GM23338 (cell line): ENCODE measurements at regions not wholly inside any gene's neighbourhood (a gene's known extent, or its start where the extent isn't known, plus 50 kb on each side); places are given as distances from the start of the nearest gene placed in this dataset.

ENCODE experiments used
- ATAC-seq: fragments of 200-7000 bp; cut with Tn5 transposase; 3 replicates; pipeline ENCODE4 v1.9.1; 2020
- DNase-seq: peaks from one replicate; pipeline ENCODE4 v3.0.0-alpha.2; 2015; ENCODE audit warnings: low spot score
- H2AFZ ChIP-seq: fragments of 200-600 bp; sonication (generic); 2 replicates; pipeline ENCODE4 v1.8.0; 2016; ENCODE audit warnings: antibody characterized with exemption, mild to moderate bottlenecking, moderate library complexity
- H3F3A ChIP-seq: fragments of 200-600 bp; sonication (generic); replicated peaks from 2 replicates; pipeline ENCODE4 v1.8.0; 2017; ENCODE audit warnings: antibody characterized with exemption, mixed run types, low read depth
- H3K27ac ChIP-seq: fragments of 200-600 bp; sonication (generic); 2 replicates; pipeline ENCODE4 v1.6.1; 2016; ENCODE audit warnings: low read depth
- H3K27me3 ChIP-seq: fragments of 200-600 bp; sonication (generic); 2 replicates; pipeline ENCODE4 v1.8.0; 2016; ENCODE audit warnings: mild to moderate bottlenecking, mixed run types, moderate library complexity; ENCODE audit not compliant: insufficient read depth
- H3K36me3 ChIP-seq: fragments of 200-600 bp; sonication (generic); 2 replicates; pipeline ENCODE4 v1.8.0; 2016; ENCODE audit warnings: mild to moderate bottlenecking; ENCODE audit not compliant: insufficient read depth
- H3K4me1 ChIP-seq: fragments of 200-600 bp; sonication (generic); 2 replicates; pipeline ENCODE4 v1.8.0; 2016; ENCODE audit warnings: mild to moderate bottlenecking, moderate library complexity; ENCODE audit not compliant: insufficient read depth
- H3K4me2 ChIP-seq: fragments of 200-600 bp; sonication (generic); 2 replicates; pipeline ENCODE4 v1.7.1; 2017; ENCODE audit warnings: mixed run types
- H3K4me3 ChIP-seq: fragments of 200-600 bp; sonication (generic); 2 replicates; pipeline ENCODE4 v1.6.1; 2016; ENCODE audit warnings: mixed run types
- H3K79me2 ChIP-seq: fragments of 200-600 bp; sonication (generic); replicated peaks from 2 replicates; pipeline ENCODE4 v1.8.0; 2017; ENCODE audit warnings: mild to moderate bottlenecking; ENCODE audit not compliant: insufficient read depth
- H3K9me2 ChIP-seq: fragments of 200-600 bp; sonication (generic); 2 replicates; pipeline ENCODE4 v1.8.0; 2017; ENCODE audit not compliant: insufficient read depth
- H4K20me1 ChIP-seq: fragments of 200-600 bp; sonication (generic); replicated peaks from 2 replicates; pipeline ENCODE4 v1.8.0; 2017; ENCODE audit warnings: mild to moderate bottlenecking; ENCODE audit not compliant: insufficient read depth
- H3K27ac Mint-ChIP-seq: 2 replicates; pipeline ENCODE4 v1.8.0; 2020; ENCODE audit warnings: inconsistent platforms, mild to moderate bottlenecking, moderate library complexity, mixed read lengths
- H3K27me3 Mint-ChIP-seq: 3 replicates; pipeline ENCODE4 v1.8.0; 2022; ENCODE audit warnings: low read depth, mild to moderate bottlenecking, moderate library complexity, mixed read lengths, inconsistent platforms; ENCODE audit not compliant: insufficient read depth, poor library complexity
- H3K36me3 Mint-ChIP-seq: 3 replicates; pipeline ENCODE4 v1.8.0; 2021; ENCODE audit warnings: low read depth, mild to moderate bottlenecking, inconsistent platforms, moderate library complexity, mixed read lengths
- H3K4me1 Mint-ChIP-seq: 3 replicates; pipeline ENCODE4 v1.8.0; 2020; ENCODE audit warnings: mild to moderate bottlenecking, inconsistent platforms, mixed read lengths
- H3K4me3 Mint-ChIP-seq: 3 replicates; pipeline ENCODE4 v1.8.0; 2021; ENCODE audit warnings: moderate library complexity, mild to moderate bottlenecking, inconsistent platforms, mixed read lengths
- H3K9me3 Mint-ChIP-seq: 3 replicates; pipeline ENCODE4 v1.8.0; 2020; ENCODE audit warnings: moderate library complexity, mild to moderate bottlenecking, inconsistent platforms, mixed read lengths
- CREB1 ChIP-seq: fragments of 250-450 bp; sonication (Bioruptor Pico); IDR thresholded peaks from 2 replicates; pipeline ENCODE4 v1.5.0; 2020; ENCODE audit warnings: low read depth, mild to moderate bottlenecking, moderate library complexity
- CTCF ChIP-seq, 2 experiments: fragments of 200-600 bp in 1 of 2; sonication (generic) in 1 of 2; conservative IDR thresholded peaks; 2 replicates each; pipeline versions ENCODE4 v1.5.1 to v1.6.1; 2016 to 2017; ENCODE audit warnings: antibody characterized with exemption in 2 of 2, low read depth in 2 of 2, mild to moderate bottlenecking in 2 of 2, moderate library complexity in 1 of 2
- EZH2 ChIP-seq: fragments of 200-600 bp; sonication (generic); IDR thresholded peaks from one replicate; pipeline ENCODE4 v1.8.0; 2017; ENCODE audit warnings: antibody characterized with exemption, mild to moderate bottlenecking, low read depth; ENCODE audit not compliant: unreplicated experiment
- EZH2phosphoT487 ChIP-seq: fragments of 200-600 bp; sonication (generic); IDR thresholded peaks from one replicate; pipeline ENCODE4 v1.8.1; 2018; ENCODE audit warnings: antibody characterized with exemption; ENCODE audit not compliant: unreplicated experiment
- JUNB ChIP-seq: IDR thresholded peaks from one replicate; pipeline ENCODE4 v1.6.1; 2016; ENCODE audit warnings: antibody characterized with exemption; ENCODE audit not compliant: unreplicated experiment
- NANOG ChIP-seq: IDR thresholded peaks from 2 replicates; pipeline ENCODE4 v1.6.1; 2016; ENCODE audit warnings: antibody characterized with exemption, borderline replicate concordance
- POLR2AphosphoS5 ChIP-seq: IDR thresholded peaks from 2 replicates; pipeline ENCODE4 v1.6.1; 2016; ENCODE audit warnings: antibody characterized with exemption, low read depth
- REST ChIP-seq: IDR thresholded peaks from one replicate; pipeline ENCODE4 v1.6.1; 2018; ENCODE audit warnings: antibody characterized with exemption; ENCODE audit not compliant: unreplicated experiment
- ZNF114 ChIP-seq: fragments of 250-450 bp; sonication (Bioruptor Pico); IDR thresholded peaks from 2 replicates; pipeline ENCODE4 v1.5.0; 2020; ENCODE audit warnings: mild to moderate bottlenecking, moderate library complexity
- TF ChIP-seq, protein P1 (sequence below): IDR thresholded peaks from 2 replicates; pipeline ENCODE4 v1.6.1; 2016; ENCODE audit warnings: antibody characterized with exemption
- TF ChIP-seq, protein P2 (sequence below): fragments of 250-450 bp; sonication (Bioruptor Pico); IDR thresholded peaks from 2 replicates; pipeline ENCODE4 v1.5.0; 2020; ENCODE audit warnings: mild to moderate bottlenecking, moderate library complexity

DNA sequence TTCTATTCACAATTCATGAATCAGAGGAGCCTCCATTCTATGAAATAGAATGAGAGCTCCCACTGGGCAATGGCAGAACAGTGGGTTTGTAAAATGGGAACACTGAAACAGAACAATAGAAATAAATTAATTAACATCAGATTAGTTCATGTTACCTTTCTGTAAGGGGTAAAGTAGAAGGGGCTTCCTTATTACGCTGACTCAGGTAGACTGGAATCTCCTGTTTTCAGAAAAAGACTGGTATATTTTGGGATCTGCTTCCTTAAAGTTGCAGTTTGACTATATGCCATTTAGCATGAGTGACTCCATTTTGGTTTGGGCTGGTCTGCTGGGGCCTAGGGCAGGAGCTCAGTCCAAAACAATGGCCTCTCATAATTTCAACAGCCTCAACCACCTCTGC lies 52.8 kb upstream of the ZFAND3 start:
- Histone ChIP-seq H4K20me1 (peaks cover 3% of the 10 kb centered on the region; the same call in 1 of the 2 replicates), H3K27ac (no peak overlapping the region), H3K9me2 (no peaks in the 10 kb centered on the region), H3K36me3 (no peaks in the 10 kb centered on the region), H3F3A (peaks cover 3% of the 10 kb centered on the region; the same call in 1 of the 2 replicates), H3K4me2 (no peak overlapping the region), H3K79me2 (no peaks in the 10 kb centered on the region), H3K27me3 (peaks cover 100% of the 10 kb centered on the region), H2AFZ (no peak overlapping the region), H3K4me3 (no peak overlapping the region), H3K4me1 (peaks cover 4% of the 10 kb centered on the region; the same call in 1 of the 2 replicates)
- Mint-ChIP-seq H3K36me3 (no peaks in the 10 kb centered on the region; the same call in 2 of the 3 replicates), H3K27ac (no peak overlapping the region), H3K9me3 (peaks cover 4% of the 10 kb centered on the region; the same call in 1 of the 3 replicates), H3K4me1 (peaks cover 2% of the 10 kb centered on the region; the same call in 1 of the 3 replicates), H3K27me3 (peaks cover 99% of the 10 kb centered on the region), H3K4me3 (no peak overlapping the region)
- no peak for ATAC-seq
- no peak for DNase-seq
- TF ChIP-seq ZNF114 (CRISPR knock-in tag) = no peak
- TF ChIP-seq, protein P1, sequence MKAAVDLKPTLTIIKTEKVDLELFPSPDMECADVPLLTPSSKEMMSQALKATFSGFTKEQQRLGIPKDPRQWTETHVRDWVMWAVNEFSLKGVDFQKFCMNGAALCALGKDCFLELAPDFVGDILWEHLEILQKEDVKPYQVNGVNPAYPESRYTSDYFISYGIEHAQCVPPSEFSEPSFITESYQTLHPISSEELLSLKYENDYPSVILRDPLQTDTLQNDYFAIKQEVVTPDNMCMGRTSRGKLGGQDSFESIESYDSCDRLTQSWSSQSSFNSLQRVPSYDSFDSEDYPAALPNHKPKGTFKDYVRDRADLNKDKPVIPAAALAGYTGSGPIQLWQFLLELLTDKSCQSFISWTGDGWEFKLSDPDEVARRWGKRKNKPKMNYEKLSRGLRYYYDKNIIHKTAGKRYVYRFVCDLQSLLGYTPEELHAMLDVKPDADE = no peak
- TF ChIP-seq NANOG = no peak
- no peak for TF ChIP-seq CTCF (conservative IDR thresholded peaks at IDR 0.05; ENCODE audit: low read depth in 2 of 2)
- no peak for TF ChIP-seq CREB1 (CRISPR knock-in tag)
- TF ChIP-seq, protein P2, sequence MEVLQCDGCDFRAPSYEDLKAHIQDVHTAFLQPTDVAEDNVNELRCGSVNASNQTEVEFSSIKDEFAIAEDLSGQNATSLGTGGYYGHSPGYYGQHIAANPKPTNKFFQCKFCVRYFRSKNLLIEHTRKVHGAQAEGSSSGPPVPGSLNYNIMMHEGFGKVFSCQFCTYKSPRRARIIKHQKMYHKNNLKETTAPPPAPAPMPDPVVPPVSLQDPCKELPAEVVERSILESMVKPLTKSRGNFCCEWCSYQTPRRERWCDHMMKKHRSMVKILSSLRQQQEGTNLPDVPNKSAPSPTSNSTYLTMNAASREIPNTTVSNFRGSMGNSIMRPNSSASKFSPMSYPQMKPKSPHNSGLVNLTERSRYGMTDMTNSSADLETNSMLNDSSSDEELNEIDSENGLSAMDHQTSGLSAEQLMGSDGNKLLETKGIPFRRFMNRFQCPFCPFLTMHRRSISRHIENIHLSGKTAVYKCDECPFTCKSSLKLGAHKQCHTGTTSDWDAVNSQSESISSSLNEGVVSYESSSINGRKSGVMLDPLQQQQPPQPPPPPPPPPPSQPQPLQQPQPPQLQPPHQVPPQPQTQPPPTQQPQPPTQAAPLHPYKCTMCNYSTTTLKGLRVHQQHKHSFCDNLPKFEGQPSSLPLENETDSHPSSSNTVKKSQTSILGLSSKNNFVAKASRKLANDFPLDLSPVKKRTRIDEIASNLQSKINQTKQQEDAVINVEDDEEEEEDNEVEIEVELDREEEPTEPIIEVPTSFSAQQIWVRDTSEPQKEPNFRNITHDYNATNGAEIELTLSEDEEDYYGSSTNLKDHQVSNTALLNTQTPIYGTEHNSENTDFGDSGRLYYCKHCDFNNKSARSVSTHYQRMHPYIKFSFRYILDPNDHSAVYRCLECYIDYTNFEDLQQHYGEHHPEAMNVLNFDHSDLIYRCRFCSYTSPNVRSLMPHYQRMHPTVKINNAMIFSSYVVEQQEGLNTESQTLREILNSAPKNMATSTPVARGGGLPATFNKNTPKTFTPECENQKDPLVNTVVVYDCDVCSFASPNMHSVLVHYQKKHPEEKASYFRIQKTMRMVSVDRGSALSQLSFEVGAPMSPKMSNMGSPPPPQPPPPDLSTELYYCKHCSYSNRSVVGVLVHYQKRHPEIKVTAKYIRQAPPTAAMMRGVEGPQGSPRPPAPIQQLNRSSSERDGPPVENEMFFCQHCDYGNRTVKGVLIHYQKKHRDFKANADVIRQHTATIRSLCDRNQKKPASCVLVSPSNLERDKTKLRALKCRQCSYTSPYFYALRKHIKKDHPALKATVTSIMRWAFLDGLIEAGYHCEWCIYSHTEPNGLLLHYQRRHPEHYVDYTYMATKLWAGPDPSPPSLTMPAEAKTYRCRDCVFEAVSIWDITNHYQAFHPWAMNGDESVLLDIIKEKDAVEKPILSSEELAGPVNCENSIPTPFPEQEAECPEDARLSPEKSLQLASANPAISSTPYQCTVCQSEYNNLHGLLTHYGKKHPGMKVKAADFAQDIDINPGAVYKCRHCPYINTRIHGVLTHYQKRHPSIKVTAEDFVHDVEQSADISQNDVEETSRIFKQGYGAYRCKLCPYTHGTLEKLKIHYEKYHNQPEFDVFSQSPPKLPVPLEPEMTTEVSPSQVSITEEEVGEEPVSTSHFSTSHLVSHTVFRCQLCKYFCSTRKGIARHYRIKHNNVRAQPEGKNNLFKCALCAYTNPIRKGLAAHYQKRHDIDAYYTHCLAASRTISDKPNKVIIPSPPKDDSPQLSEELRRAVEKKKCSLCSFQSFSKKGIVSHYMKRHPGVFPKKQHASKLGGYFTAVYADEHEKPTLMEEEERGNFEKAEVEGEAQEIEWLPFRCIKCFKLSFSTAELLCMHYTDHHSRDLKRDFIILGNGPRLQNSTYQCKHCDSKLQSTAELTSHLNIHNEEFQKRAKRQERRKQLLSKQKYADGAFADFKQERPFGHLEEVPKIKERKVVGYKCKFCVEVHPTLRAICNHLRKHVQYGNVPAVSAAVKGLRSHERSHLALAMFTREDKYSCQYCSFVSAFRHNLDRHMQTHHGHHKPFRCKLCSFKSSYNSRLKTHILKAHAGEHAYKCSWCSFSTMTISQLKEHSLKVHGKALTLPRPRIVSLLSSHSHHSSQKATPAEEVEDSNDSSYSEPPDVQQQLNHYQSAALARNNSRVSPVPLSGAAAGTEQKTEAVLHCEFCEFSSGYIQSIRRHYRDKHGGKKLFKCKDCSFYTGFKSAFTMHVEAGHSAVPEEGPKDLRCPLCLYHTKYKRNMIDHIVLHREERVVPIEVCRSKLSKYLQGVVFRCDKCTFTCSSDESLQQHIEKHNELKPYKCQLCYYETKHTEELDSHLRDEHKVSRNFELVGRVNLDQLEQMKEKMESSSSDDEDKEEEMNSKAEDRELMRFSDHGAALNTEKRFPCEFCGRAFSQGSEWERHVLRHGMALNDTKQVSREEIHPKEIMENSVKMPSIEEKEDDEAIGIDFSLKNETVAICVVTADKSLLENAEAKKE = no peak
- TF ChIP-seq JUNB = no peak
- TF ChIP-seq POLR2AphosphoS5 = no peak
- no peak for TF ChIP-seq EZH2
- TF ChIP-seq EZH2phosphoT487 = no peak
- no peak for TF ChIP-seq REST
